GM23338 (cell line): ENCODE measurements at regions not wholly inside any gene's neighbourhood (a gene's known extent, or its start where the extent isn't known, plus 50 kb on each side); places are given as distances from the start of the nearest gene placed in this dataset.
"Not testable (repeated sequence)": the region's sequence is repeated elsewhere in the genome, so short reads cannot be mapped to it uniquely, and the experiment has no call there.

Experiments
- ATAC-seq: fragments of 200-7000 bp; cut with Tn5 transposase; 3 replicates; pipeline ENCODE4 v1.9.1; 2020
- DNase-seq: peaks from one replicate; pipeline ENCODE4 v3.0.0-alpha.2; 2015; ENCODE audit warnings: low spot score
- H2AFZ ChIP-seq: fragments of 200-600 bp; sonication (generic); 2 replicates; pipeline ENCODE4 v1.8.0; 2016; ENCODE audit warnings: antibody characterized with exemption, mild to moderate bottlenecking, moderate library complexity
- H3F3A ChIP-seq: fragments of 200-600 bp; sonication (generic); replicated peaks from 2 replicates; pipeline ENCODE4 v1.8.0; 2017; ENCODE audit warnings: antibody characterized with exemption, mixed run types, low read depth
- H3K27ac ChIP-seq: fragments of 200-600 bp; sonication (generic); 2 replicates; pipeline ENCODE4 v1.6.1; 2016; ENCODE audit warnings: low read depth
- H3K27me3 ChIP-seq: fragments of 200-600 bp; sonication (generic); 2 replicates; pipeline ENCODE4 v1.8.0; 2016; ENCODE audit warnings: mild to moderate bottlenecking, mixed run types, moderate library complexity; ENCODE audit not compliant: insufficient read depth
- H3K36me3 ChIP-seq: fragments of 200-600 bp; sonication (generic); 2 replicates; pipeline ENCODE4 v1.8.0; 2016; ENCODE audit warnings: mild to moderate bottlenecking; ENCODE audit not compliant: insufficient read depth
- H3K4me1 ChIP-seq: fragments of 200-600 bp; sonication (generic); 2 replicates; pipeline ENCODE4 v1.8.0; 2016; ENCODE audit warnings: mild to moderate bottlenecking, moderate library complexity; ENCODE audit not compliant: insufficient read depth
- H3K4me2 ChIP-seq: fragments of 200-600 bp; sonication (generic); 2 replicates; pipeline ENCODE4 v1.7.1; 2017; ENCODE audit warnings: mixed run types
- H3K4me3 ChIP-seq: fragments of 200-600 bp; sonication (generic); 2 replicates; pipeline ENCODE4 v1.6.1; 2016; ENCODE audit warnings: mixed run types
- H3K79me2 ChIP-seq: fragments of 200-600 bp; sonication (generic); replicated peaks from 2 replicates; pipeline ENCODE4 v1.8.0; 2017; ENCODE audit warnings: mild to moderate bottlenecking; ENCODE audit not compliant: insufficient read depth
- H3K9me2 ChIP-seq: fragments of 200-600 bp; sonication (generic); 2 replicates; pipeline ENCODE4 v1.8.0; 2017; ENCODE audit not compliant: insufficient read depth
- H4K20me1 ChIP-seq: fragments of 200-600 bp; sonication (generic); replicated peaks from 2 replicates; pipeline ENCODE4 v1.8.0; 2017; ENCODE audit warnings: mild to moderate bottlenecking; ENCODE audit not compliant: insufficient read depth
- H3K27ac Mint-ChIP-seq: 2 replicates; pipeline ENCODE4 v1.8.0; 2020; ENCODE audit warnings: inconsistent platforms, mild to moderate bottlenecking, moderate library complexity, mixed read lengths
- H3K27me3 Mint-ChIP-seq: 3 replicates; pipeline ENCODE4 v1.8.0; 2022; ENCODE audit warnings: low read depth, mild to moderate bottlenecking, moderate library complexity, mixed read lengths, inconsistent platforms; ENCODE audit not compliant: insufficient read depth, poor library complexity
- H3K36me3 Mint-ChIP-seq: 3 replicates; pipeline ENCODE4 v1.8.0; 2021; ENCODE audit warnings: low read depth, mild to moderate bottlenecking, inconsistent platforms, moderate library complexity, mixed read lengths
- H3K4me1 Mint-ChIP-seq: 3 replicates; pipeline ENCODE4 v1.8.0; 2020; ENCODE audit warnings: mild to moderate bottlenecking, inconsistent platforms, mixed read lengths
- H3K4me3 Mint-ChIP-seq: 3 replicates; pipeline ENCODE4 v1.8.0; 2021; ENCODE audit warnings: moderate library complexity, mild to moderate bottlenecking, inconsistent platforms, mixed read lengths
- H3K9me3 Mint-ChIP-seq: 3 replicates; pipeline ENCODE4 v1.8.0; 2020; ENCODE audit warnings: moderate library complexity, mild to moderate bottlenecking, inconsistent platforms, mixed read lengths
- JUNB ChIP-seq: IDR thresholded peaks from one replicate; pipeline ENCODE4 v1.6.1; 2016; ENCODE audit warnings: antibody characterized with exemption; ENCODE audit not compliant: unreplicated experiment
- TF ChIP-seq, protein P1 (sequence below): IDR thresholded peaks from one replicate; pipeline ENCODE4 v1.6.1; 2018; ENCODE audit warnings: antibody characterized with exemption; ENCODE audit not compliant: unreplicated experiment

DNA sequence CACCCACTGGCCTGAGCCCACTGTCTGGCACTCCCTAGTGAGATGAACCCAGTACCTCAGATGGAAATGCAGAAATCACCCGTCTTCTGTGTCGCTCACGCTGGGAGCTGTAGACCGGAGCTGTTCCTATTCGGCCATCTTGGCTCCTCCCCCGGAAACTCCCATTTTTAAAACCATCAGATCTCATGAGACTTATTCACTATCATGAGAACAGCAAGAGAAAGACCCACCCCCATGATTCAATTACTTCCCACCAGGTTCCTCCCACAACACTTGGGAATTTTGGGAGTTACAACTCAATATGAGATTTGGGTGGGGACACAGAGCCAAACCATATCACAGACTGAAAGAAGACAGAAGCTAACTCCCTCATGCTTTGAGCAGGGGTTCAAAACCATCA lies 134.5 kb downstream of the SLC39A8 start:
- not testable (repeated sequence) for ATAC-seq, H3K4me1 ChIP-seq, DNase-seq, H3K27me3 Mint-ChIP-seq, H3K27ac ChIP-seq, H3F3A ChIP-seq, H3K4me3 ChIP-seq, H3K9me3 Mint-ChIP-seq, H3K79me2 ChIP-seq, H4K20me1 ChIP-seq, H3K36me3 ChIP-seq, H3K9me2 ChIP-seq, H3K4me3 Mint-ChIP-seq, H3K4me2 ChIP-seq, H3K4me1 Mint-ChIP-seq, H3K27me3 ChIP-seq, H3K36me3 Mint-ChIP-seq
- peak overlapping the region; percentile 88; the same call in 1 of the 2 replicates for H2AFZ ChIP-seq
- H3K27ac Mint-ChIP-seq, result peak overlapping the region; percentile 67; the same call in 1 of the 2 replicates

DNA sequence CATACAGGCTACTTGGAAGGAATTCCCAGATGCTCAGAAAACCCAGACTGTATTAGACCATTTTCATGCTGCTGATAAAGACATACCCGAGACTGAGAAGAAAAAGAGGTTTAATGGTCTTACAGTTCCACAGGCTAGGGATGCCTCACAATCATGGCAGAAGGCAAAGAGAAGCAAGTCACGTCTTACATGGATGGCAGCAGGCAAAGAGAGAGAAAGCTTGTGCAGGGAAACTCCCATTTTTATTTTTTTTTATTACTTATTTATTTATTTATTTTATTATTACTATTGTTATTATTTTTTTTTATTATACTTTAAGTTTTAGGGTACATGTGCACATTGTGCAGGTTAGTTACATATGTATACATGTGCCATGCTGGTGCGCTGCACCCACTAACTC lies 140.6 kb downstream of the SLC39A8 start:
- H3K4me2 ChIP-seq, H3K9me2 ChIP-seq, H3K4me1 Mint-ChIP-seq, H3K27ac Mint-ChIP-seq, H3K9me3 Mint-ChIP-seq, H3K27me3 Mint-ChIP-seq, H4K20me1 ChIP-seq, H3F3A ChIP-seq, H3K27ac ChIP-seq, H2AFZ ChIP-seq, H3K36me3 ChIP-seq, ATAC-seq, H3K4me3 ChIP-seq, DNase-seq, H3K79me2 ChIP-seq, H3K4me1 ChIP-seq, H3K4me3 Mint-ChIP-seq, H3K27me3 ChIP-seq: not testable (repeated sequence)
- H3K36me3 Mint-ChIP-seq, result peaks cover 11% of the 10 kb centered on the region; the same call in 2 of the 3 replicates

DNA sequence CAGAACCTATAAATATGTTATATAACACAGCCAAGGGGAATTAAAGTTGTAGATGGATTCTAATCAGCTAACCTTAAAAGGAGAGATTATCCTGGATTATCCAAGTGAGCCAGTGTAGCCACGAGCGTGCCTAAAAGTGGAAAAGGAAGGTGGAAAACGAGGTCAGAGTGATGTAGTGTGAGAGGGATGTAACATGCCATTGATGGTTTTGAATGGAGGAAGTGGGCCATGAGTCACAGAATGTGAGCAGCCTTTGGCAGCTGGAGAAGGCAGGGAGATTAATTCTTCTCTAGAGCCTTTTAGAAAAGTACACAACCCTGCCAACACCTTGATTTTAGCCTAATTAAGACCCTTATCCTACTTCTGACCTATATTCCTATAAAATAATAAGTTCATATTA lies 149.1 kb downstream of the SLC39A8 start:
- Histone ChIP-seq H3K9me2 (no peaks in the 10 kb centered on the region), H3K4me1 (no peaks in the 10 kb centered on the region), H3K4me3 (no peak overlapping the region), H3K27ac (no peak overlapping the region), H3K79me2 (no peaks in the 10 kb centered on the region), H3F3A (no peaks in the 10 kb centered on the region), H4K20me1 (no peaks in the 10 kb centered on the region), H3K4me2 (no peak overlapping the region), H2AFZ (no peak overlapping the region), H3K27me3 (no peaks in the 10 kb centered on the region), H3K36me3 (no peaks in the 10 kb centered on the region)
- H3K36me3 Mint-ChIP-seq, result no peaks in the 10 kb centered on the region
- H3K9me3 Mint-ChIP-seq, result no peaks in the 10 kb centered on the region; the same call in 2 of the 3 replicates
- TF ChIP-seq, protein P1, sequence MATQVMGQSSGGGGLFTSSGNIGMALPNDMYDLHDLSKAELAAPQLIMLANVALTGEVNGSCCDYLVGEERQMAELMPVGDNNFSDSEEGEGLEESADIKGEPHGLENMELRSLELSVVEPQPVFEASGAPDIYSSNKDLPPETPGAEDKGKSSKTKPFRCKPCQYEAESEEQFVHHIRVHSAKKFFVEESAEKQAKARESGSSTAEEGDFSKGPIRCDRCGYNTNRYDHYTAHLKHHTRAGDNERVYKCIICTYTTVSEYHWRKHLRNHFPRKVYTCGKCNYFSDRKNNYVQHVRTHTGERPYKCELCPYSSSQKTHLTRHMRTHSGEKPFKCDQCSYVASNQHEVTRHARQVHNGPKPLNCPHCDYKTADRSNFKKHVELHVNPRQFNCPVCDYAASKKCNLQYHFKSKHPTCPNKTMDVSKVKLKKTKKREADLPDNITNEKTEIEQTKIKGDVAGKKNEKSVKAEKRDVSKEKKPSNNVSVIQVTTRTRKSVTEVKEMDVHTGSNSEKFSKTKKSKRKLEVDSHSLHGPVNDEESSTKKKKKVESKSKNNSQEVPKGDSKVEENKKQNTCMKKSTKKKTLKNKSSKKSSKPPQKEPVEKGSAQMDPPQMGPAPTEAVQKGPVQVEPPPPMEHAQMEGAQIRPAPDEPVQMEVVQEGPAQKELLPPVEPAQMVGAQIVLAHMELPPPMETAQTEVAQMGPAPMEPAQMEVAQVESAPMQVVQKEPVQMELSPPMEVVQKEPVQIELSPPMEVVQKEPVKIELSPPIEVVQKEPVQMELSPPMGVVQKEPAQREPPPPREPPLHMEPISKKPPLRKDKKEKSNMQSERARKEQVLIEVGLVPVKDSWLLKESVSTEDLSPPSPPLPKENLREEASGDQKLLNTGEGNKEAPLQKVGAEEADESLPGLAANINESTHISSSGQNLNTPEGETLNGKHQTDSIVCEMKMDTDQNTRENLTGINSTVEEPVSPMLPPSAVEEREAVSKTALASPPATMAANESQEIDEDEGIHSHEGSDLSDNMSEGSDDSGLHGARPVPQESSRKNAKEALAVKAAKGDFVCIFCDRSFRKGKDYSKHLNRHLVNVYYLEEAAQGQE, result no peak
- TF ChIP-seq JUNB, result no peak
- no peak overlapping the region for H3K4me3 Mint-ChIP-seq
- peaks cover 3% of the 10 kb centered on the region; the same call in 1 of the 3 replicates for H3K4me1 Mint-ChIP-seq
- DNase-seq (no peak), ATAC-seq (no peak)
- peaks cover 4% of the 10 kb centered on the region for H3K27me3 Mint-ChIP-seq
- no peak overlapping the region for H3K27ac Mint-ChIP-seq
